Endothelial cell of umbilical vein (primary cell): ENCODE measurements at regions not wholly inside any gene's neighbourhood (a gene's known extent, or its start where the extent isn't known, plus 50 kb on each side); places are given as distances from the start of the nearest gene placed in this dataset.

Experiments
- BruUV-seq: library from RNA; stranded (reverse); fragments of 400-500 nt; replicated peaks from 2 replicates; lab custom pipeline; 2021; lab: Mats Ljungman, UMichigan
- CTCF ChIA-PET: fragments of 300-600, 350-600 bp; sonication (Branson Sonifier 250); formaldehyde crosslinking; loops from one replicate; lab custom pipeline; 2021; ENCODE audit warnings: antibody characterized with exemption, inconsistent platforms; lab: Charles Lee
- POLR2A ChIA-PET: fragments of 300-600, 350-600 bp; sonication (Branson Sonifier 250); formaldehyde crosslinking; loops from one replicate; lab custom pipeline; 2021; ENCODE audit warnings: antibody characterized with exemption, inconsistent platforms; lab: Charles Lee
- DNase-seq: peaks from one replicate; pipeline ENCODE4 v3.0.0-alpha.2; 2011; ENCODE audit warnings: low read depth, low spot score
- FAIRE-seq: peaks from 2 replicates; lab custom pipeline; 2011; peaks lifted over from hg19 to GRCh38; lab: Jason Lieb, UNC
- H2AFZ ChIP-seq: 2 replicates; pipeline ENCODE4 v1.6.0; 2012; ENCODE audit warnings: low read depth, low read length, control low read depth, inconsistent platforms
- H3K27ac ChIP-seq: 2 replicates; pipeline ENCODE4 v1.5.1; 2011; ENCODE audit warnings: low read depth, mild to moderate bottlenecking, control low read depth, low read length, moderate library complexity; ENCODE audit not compliant: insufficient read depth
- H3K27me3 ChIP-seq, 2 experiments: 2 replicates each; pipeline versions ENCODE4 v1.6.0 to v1.6.1; 2011; ENCODE audit warnings: low read length in 2 of 2, mixed read lengths in 1 of 2; ENCODE audit not compliant: control insufficient read depth in 2 of 2, insufficient read depth in 2 of 2
- H3K36me3 ChIP-seq, 2 experiments: 2 replicates in 1 of 2; 3 replicates in 1 of 2; pipeline ENCODE4 v1.5.1; 2011; ENCODE audit warnings: low read length in 2 of 2, mild to moderate bottlenecking in 1 of 2, moderate library complexity in 1 of 2; ENCODE audit not compliant: control insufficient read depth in 2 of 2, insufficient read depth in 2 of 2; ENCODE audit errors: extremely low read depth in 1 of 2
- H3K4me1 ChIP-seq: 3 replicates; pipeline ENCODE4 v1.5.1; 2011; ENCODE audit warnings: mild to moderate bottlenecking, low read length; ENCODE audit not compliant: control insufficient read depth, insufficient read depth; ENCODE audit errors: extremely low read depth
- H3K4me2 ChIP-seq: 2 replicates; pipeline ENCODE4 v1.6.1; 2011; ENCODE audit warnings: low read length, control low read depth, mixed read lengths; ENCODE audit not compliant: insufficient read depth
- H3K4me3 ChIP-seq, 3 experiments: fragments of 200-600 bp in 1 of 3; sonication (generic), shearing (Covaris generic) in 1 of 3; replicated peaks in 1 of 3; 2 replicates each; pipeline ENCODE4 v1.5.1; 2011 to 2016; ENCODE audit warnings: control low read depth in 3 of 3, low read length in 3 of 3, mild to moderate bottlenecking in 2 of 3, inconsistent platforms in 1 of 3, low read depth in 1 of 3, moderate library complexity in 1 of 3; ENCODE audit not compliant: insufficient read depth in 1 of 3
- H3K79me2 ChIP-seq: 2 replicates; pipeline ENCODE4 v1.6.0; 2012; ENCODE audit warnings: low read length, inconsistent platforms; ENCODE audit not compliant: control insufficient read depth, insufficient read depth
- H3K9ac ChIP-seq: replicated peaks from 2 replicates; pipeline ENCODE3; 2011; ENCODE audit warnings: low read length, control low read depth; ENCODE audit not compliant: insufficient read depth; ENCODE audit errors: extremely low read depth
- H3K9me1 ChIP-seq: replicated peaks from 3 replicates; pipeline ENCODE4 v1.6.0; 2011; ENCODE audit warnings: mild to moderate bottlenecking, low read length; ENCODE audit not compliant: control insufficient read depth, insufficient read depth; ENCODE audit errors: extremely low read depth
- H3K9me3 ChIP-seq: replicated peaks from 2 replicates; pipeline ENCODE4 v1.5.1; 2012; ENCODE audit warnings: low read length, inconsistent platforms; ENCODE audit not compliant: control insufficient read depth, insufficient read depth
- H4K20me1 ChIP-seq: replicated peaks from 2 replicates; pipeline ENCODE3; 2011; ENCODE audit warnings: mild to moderate bottlenecking, low read length; ENCODE audit not compliant: control insufficient read depth, insufficient read depth; ENCODE audit errors: extremely low read depth
- CTCF ChIP-seq, 2 donors: IDR thresholded peaks; 1 replicate in 1 of 2; 2 replicates in 1 of 2; pipeline ENCODE4 v1.5.1; 2011; ENCODE audit warnings: low read length in 2 of 2, mild to moderate bottlenecking in 2 of 2, moderate library complexity in 2 of 2, control low read depth in 1 of 2, inconsistent platforms in 1 of 2, low read depth in 1 of 2; ENCODE audit not compliant: insufficient read depth in 1 of 2; ENCODE audit errors: extremely low read depth in 1 of 2
- EZH2 ChIP-seq: IDR thresholded peaks from 2 replicates; pipeline ENCODE4 v1.6.1; 2012; ENCODE audit warnings: borderline replicate concordance, low read depth, mild to moderate bottlenecking, moderate library complexity, low read length, inconsistent platforms; ENCODE audit not compliant: severe bottlenecking
- FOS ChIP-seq: IDR thresholded peaks from 2 replicates; pipeline ENCODE4 v1.6.1; 2011; ENCODE audit warnings: mild to moderate bottlenecking, low read length, moderate library complexity, borderline replicate concordance; ENCODE audit not compliant: insufficient read depth
- GATA2 ChIP-seq: IDR thresholded peaks from 2 replicates; pipeline ENCODE4 v1.7.0; 2011; ENCODE audit warnings: low read depth, mild to moderate bottlenecking, moderate library complexity, mixed read lengths, low read length; ENCODE audit not compliant: insufficient read length, insufficient read depth
- MAX ChIP-seq: IDR thresholded peaks from 2 replicates; pipeline ENCODE4 v1.6.1; 2011; ENCODE audit not compliant: insufficient read depth, insufficient read length
- MYC ChIP-seq: IDR thresholded peaks from one replicate; pipeline ENCODE4 v1.6.1; 2011; ENCODE audit warnings: mild to moderate bottlenecking, low read depth, low read length
- POLR2A ChIP-seq: IDR thresholded peaks from 2 replicates; pipeline ENCODE4 v1.6.1; 2012; ENCODE audit warnings: low read depth, mild to moderate bottlenecking, control low read depth, low read length
- POLR2AphosphoS5 ChIP-seq: IDR thresholded peaks from 2 replicates; pipeline ENCODE4 v1.6.1; 2012; ENCODE audit warnings: low read depth, mild to moderate bottlenecking, control low read depth, low read length, moderate library complexity; ENCODE audit not compliant: insufficient read depth
- dilution Hi-C: fragments of 300-500 bp; cut with MboI; formaldehyde crosslinking; loops from one replicate; pipeline ENCODE4 v1.15.0; 2019; ENCODE audit warnings: low sequenced_read_pairs; ENCODE audit not compliant: extremely low pct_ligation_motif_present
- intact Hi-C: fragments of 100-400 bp; cut with micrococcal nuclease; formaldehyde crosslinking; loops from one replicate; pipeline ENCODE4 v1.10.0; 2022

- dilution Hi-C loops (no loop called here), intact Hi-C loops (no loop called here)
- CTCF ChIA-PET: no interaction called here
- H3K4me2 ChIP-seq: no peak overlapping the region
- no peaks in the 10 kb centered on the region for H3K9me3 ChIP-seq
- no peak overlapping the region for H3K27ac ChIP-seq
- no peaks in the 10 kb centered on the region for H3K36me3 ChIP-seq
- H3K27me3 ChIP-seq: no peaks in the 10 kb centered on the region
- no peaks in the 10 kb centered on the region for H3K79me2 ChIP-seq
- no TSS peak for BruUV-seq
- H3K4me3 ChIP-seq: no peak overlapping the region
- no peak overlapping the region for H3K9ac ChIP-seq
- H4K20me1 ChIP-seq: no peaks in the 10 kb centered on the region
- no peak for FAIRE-seq
- TF ChIP-seq POLR2AphosphoS5 (no peak), MYC (no peak), MAX (no peak), GATA2 (no peak)
- H2AFZ ChIP-seq: no peak overlapping the region
- DNase-seq: no peak
- no peaks in the 10 kb centered on the region for H3K9me1 ChIP-seq
- no peaks in the 10 kb centered on the region for H3K4me1 ChIP-seq
- POLR2A ChIA-PET: no interaction called here
These were observed 157.7 kb upstream of the CADPS start for GRCh38 chr3:63032881-63033280.

- dilution Hi-C loops (no loop called here), intact Hi-C loops (no loop called here)
- Histone ChIP-seq H3K27me3 (no peaks in the 10 kb centered on the region), H3K9me3 (peaks cover 2% of the 10 kb centered on the region), H3K4me1 (no peaks in the 10 kb centered on the region), H3K36me3 (no peaks in the 10 kb centered on the region), H4K20me1 (no peaks in the 10 kb centered on the region), H3K79me2 (no peaks in the 10 kb centered on the region), H3K27ac (no peak overlapping the region), H3K9ac (no peak overlapping the region), H3K9me1 (no peaks in the 10 kb centered on the region), H3K4me2 (no peak overlapping the region), H2AFZ (no peak overlapping the region), H3K4me3 (no peak overlapping the region)
- TF ChIP-seq MAX (no peak), EZH2 (no peak), GATA2 (no peak), FOS (no peak), CTCF (IDR thresholded peaks at IDR 0.05; ENCODE audit: extremely low read depth in 1 of 2, insufficient read depth in 1 of 2, low read depth in 1 of 2, low read length in 2 of 2) (no peak), MYC (no peak), POLR2A (no peak), POLR2AphosphoS5 (no peak)
- CTCF ChIA-PET: no interaction called here
- BruUV-seq: no TSS peak
- no peak for FAIRE-seq
- DNase-seq: no peak
- POLR2A ChIA-PET: no interaction called here
These were observed 158.9 kb upstream of the CADPS start for GRCh38 chr3:63034101-63034500.
